Left cardiac atrium (tissue), 4 donors: ENCODE measurements at regions not wholly inside any gene's neighbourhood (a gene's known extent, or its start where the extent isn't known, plus 50 kb on each side); places are given as distances from the start of the nearest gene placed in this dataset.
"Not testable (repeated sequence)": the region's sequence is repeated elsewhere in the genome, so short reads cannot be mapped to it uniquely, and the experiment has no call there.

ENCODE experiments used
- ATAC-seq, 2 donors: fragments of 200-7000 bp; cut with Tn5 transposase; one replicate each; pipeline ENCODE4 v1.9.1; 2020; ENCODE audit warnings: mild to moderate bottlenecking in 2 of 2, moderate library complexity in 2 of 2
- DNase-seq: peaks from one replicate; pipeline ENCODE4 v3.0.0-alpha.2; 2020
- intact Hi-C, 2 donors: fragments of 100-400 bp; cut with DNase I; formaldehyde crosslinking; loops; one replicate each; pipeline versions ENCODE4 v1.14.1 to v1.15.1; 2022 to 2023
- donor health status: DM: no; HTN: yes; CAD: no.
- donor health status: DM: no; HTN: yes; CAD: no; lungs with severe emphysema.
- donor health status: DM: yes; HTN: yes; CAD: no.
- donor health status: Dilated cardiomyopathy.

GRCh38 chr12:86389949-86390348 lies 133.8 kb upstream of the MGAT4C start:
- ATAC-seq (no peak), DNase-seq (no peak)
- intact Hi-C loops: no loop called here

GRCh38 chr12:86387591-86388145 lies 131.5 kb upstream of the MGAT4C start:
- DNase-seq (no peak), ATAC-seq (no peak)
- intact Hi-C loops: no loop called here

- intact Hi-C loops, ATAC-seq, DNase-seq: not testable (repeated sequence)
Observed at GRCh38 chr12:86383759-86384158, 127.6 kb upstream of the MGAT4C start.

- DNase-seq (no peak), ATAC-seq (no peak)
- intact Hi-C loops: no loop called here
Observed at GRCh38 chr12:86379337-86379736, 123.1 kb upstream of the MGAT4C start.

GRCh38 chr12:86376052-86376451 lies 119.9 kb upstream of the MGAT4C start:
- ATAC-seq (peak in 1 of 2 donors; percentile 37), DNase-seq (no peak)
- intact Hi-C loops: no loop called here

GRCh38 chr12:86373813-86374212 lies 117.6 kb upstream of the MGAT4C start:
- ATAC-seq (no peak), DNase-seq (no peak)
- intact Hi-C loops: no loop called here

GRCh38 chr12:86367137-86367536 lies 110.9 kb upstream of the MGAT4C start:
- intact Hi-C loops: no loop called here
- ATAC-seq (no peak), DNase-seq (no peak)

GRCh38 chr12:86349196-86349595 lies 93.0 kb upstream of the MGAT4C start:
- no peak for ATAC-seq
- DNase-seq: no peak
- intact Hi-C loops: no loop called here

GRCh38 chr12:86333955-86334522 lies 77.8 kb upstream of the MGAT4C start:
- no peak for ATAC-seq
- intact Hi-C loops: no loop called here
- no peak for DNase-seq

- DNase-seq: no peak
- intact Hi-C loops: no loop called here
- no peak for ATAC-seq
Observed at GRCh38 chr12:86331457-86331856, 75.3 kb upstream of the MGAT4C start.

GRCh38 chr12:86331012-86331411 lies 74.8 kb upstream of the MGAT4C start:
- intact Hi-C loops: no loop called here
- ATAC-seq (no peak), DNase-seq (no peak)

GRCh38 chr12:86312232-86312631 lies 56.0 kb upstream of the MGAT4C start:
- intact Hi-C loops: no loop called here
- ATAC-seq (peak in 1 of 2 donors; percentile 24), DNase-seq (no peak)
